Stimulated activated CD8-positive, alpha-beta memory T cell treated with anti-CD3 and anti-CD28 coated beads, Interleukin-4, amount 100 ng/mL, for 4 hours (primary cell): ENCODE measurements at regions not wholly inside any gene's neighbourhood (a gene's known extent, or its start where the extent isn't known, plus 50 kb on each side); places are given as distances from the start of the nearest gene placed in this dataset.
"Not testable (repeated sequence)": the region's sequence is repeated elsewhere in the genome, so short reads cannot be mapped to it uniquely, and the experiment has no call there.

Source experiments
- DNase-seq, 2 donors: peaks; one replicate each; pipeline ENCODE4 v3.0.0-alpha.2; 2020; ENCODE audit warnings: low read depth in 2 of 2, low spot score in 1 of 2

GRCh38 chr20:51927970-51928369 lies 125.6 kb upstream of the SALL4 start:
- not testable (repeated sequence) for DNase-seq

- DNase-seq = no peak
Measured at GRCh38 chr20:51926670-51927305, 124.5 kb upstream of the SALL4 start.

GRCh38 chr20:51924509-51924908 lies 122.2 kb upstream of the SALL4 start:
- no peak for DNase-seq

DNA sequence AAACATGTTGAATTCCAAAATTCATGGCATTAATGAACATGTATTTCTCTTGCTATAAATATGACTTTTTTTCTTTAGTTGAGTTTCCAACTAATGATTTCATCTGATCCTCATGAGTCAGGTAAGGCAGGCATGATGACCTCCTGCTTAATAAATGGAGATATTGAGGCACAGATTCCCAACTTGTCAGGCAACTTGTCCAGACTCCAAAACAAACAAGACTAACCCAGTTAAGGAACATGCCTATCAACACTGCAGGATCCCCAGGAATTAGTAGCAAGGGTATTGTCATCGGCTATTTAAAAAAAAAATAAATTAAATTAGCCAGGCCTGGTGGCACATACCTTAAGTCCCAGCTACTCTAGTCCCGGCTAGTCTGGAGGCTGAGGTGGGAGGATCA lies 121.3 kb upstream of the SALL4 start:
- DNase-seq = no peak

DNA sequence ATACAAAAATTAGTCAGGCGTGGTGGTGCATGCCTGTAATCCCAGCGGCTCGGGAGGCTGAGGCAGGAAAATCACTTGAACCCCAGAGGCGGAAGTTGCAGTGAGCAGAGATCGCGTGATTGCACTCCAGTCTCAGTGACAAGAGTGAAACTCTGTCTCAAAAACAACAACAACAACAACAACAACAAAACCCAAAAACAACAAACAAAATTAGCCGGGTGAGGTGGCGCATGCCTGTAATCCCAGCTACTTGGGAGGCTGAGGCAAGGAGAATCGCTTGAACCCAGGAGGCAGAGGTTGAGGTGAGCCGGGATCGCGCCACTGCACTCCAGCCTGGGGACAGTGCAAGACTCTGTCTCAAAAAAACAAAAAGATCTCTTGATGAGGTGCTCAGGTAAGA lies 120.5 kb upstream of the SALL4 start:
- DNase-seq = not testable (repeated sequence)

- no peak for DNase-seq
Measured at GRCh38 chr20:51918561-51918960, 116.2 kb upstream of the SALL4 start.

DNA sequence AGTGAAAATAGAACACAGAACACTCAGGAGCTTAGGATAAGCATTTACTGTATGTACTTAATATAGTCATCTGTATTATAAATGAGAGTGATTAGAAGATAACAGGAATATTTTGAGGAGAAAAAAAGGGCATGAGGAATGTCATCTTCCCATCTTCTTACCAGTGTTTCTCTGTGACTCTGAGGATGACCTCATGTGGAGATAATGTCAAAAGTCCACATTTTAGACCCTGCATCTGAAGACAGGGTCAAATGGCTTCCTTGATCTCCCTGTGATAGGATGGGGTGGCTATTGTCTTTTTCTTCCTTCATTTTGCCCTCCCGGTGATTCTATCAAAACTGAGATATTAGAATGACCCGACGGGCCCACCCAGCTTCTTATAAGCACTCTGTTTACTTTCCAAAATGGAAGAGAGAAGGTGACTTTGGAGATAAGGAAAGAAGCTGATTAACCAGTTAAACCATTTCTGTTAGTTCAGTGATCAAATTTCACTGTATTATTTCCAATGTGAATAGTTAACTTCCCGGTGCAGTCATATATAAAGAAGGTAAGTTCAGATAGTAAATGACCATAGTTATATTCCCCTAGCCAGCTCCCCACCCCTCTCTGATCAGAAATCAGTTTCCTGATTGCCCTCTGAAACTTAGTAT lies 115.7 kb upstream of the SALL4 start:
- no peak for DNase-seq

GRCh38 chr20:51916244-51916643 lies 113.9 kb upstream of the SALL4 start:
- DNase-seq = no peak

DNA sequence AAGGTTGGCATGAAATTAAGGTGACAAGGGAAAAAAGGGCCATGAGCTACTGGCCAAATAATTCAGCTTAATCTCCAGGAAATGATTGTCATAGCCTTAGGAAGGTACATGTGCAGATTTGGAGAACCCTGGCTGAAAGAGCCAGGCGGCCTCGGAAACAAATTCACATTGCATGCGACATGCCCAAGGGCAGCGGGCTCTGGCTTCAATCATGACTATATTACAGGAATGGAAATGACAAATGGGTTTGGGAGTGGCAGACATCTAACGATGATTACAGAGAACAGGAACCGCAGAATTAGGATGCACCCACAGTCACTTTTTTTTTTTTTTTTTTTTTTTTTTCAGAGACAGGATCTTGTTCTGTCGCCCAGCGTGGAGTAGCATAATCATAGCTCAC lies 112.4 kb upstream of the SALL4 start:
- DNase-seq = no peak

- DNase-seq = no peak
Measured at GRCh38 chr20:51910321-51911050, 108.2 kb upstream of the SALL4 start.

DNA sequence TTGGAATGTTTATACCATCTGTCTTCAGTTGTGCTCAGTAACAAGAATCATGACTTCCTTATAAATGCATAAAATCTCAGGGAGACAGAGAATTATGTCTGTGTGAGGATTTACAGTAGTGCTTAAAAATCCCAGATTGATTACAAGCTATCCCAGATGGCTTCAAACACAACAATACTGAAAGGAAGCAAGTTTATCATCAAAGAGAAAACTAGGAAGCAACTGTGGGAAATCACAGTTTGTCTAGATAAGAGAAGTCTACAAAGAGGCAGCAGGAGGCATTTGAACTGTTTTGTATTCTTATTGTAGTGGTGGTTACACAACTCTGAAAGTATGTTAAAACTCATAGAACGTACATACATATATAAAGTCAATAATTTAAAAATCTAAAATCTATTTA lies 104.4 kb upstream of the SALL4 start:
- DNase-seq = no peak

- DNase-seq = no peak
Measured at GRCh38 chr20:51906049-51906448, 103.7 kb upstream of the SALL4 start.

GRCh38 chr20:51902933-51903332 lies 100.6 kb upstream of the SALL4 start:
- no peak for DNase-seq

GRCh38 chr20:51900443-51900842 lies 98.1 kb upstream of the SALL4 start:
- no peak for DNase-seq

GRCh38 chr20:51899674-51900073 lies 97.4 kb upstream of the SALL4 start:
- no peak for DNase-seq

DNA sequence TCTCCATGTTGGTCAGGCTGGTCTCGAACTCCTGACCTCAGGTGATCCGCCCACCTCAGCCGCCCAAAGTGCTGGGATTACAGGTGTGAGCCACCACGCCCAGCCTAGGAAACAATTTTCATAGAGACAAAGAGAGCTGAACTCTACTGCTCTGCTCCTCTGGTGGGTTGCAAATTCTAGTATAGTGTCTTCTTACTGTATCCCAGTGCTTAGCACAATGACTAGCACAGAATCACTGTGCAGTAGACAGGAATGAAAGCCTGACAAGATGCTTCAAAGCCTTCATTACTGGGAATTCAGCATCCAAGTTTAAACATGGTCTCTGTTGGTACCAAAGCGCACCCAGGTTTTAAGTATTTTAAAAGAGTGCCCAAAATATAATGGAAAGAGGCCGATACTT lies 96.5 kb upstream of the SALL4 start:
- no peak for DNase-seq

- no peak for DNase-seq
Measured at GRCh38 chr20:51894619-51895018, 92.3 kb upstream of the SALL4 start.

DNA sequence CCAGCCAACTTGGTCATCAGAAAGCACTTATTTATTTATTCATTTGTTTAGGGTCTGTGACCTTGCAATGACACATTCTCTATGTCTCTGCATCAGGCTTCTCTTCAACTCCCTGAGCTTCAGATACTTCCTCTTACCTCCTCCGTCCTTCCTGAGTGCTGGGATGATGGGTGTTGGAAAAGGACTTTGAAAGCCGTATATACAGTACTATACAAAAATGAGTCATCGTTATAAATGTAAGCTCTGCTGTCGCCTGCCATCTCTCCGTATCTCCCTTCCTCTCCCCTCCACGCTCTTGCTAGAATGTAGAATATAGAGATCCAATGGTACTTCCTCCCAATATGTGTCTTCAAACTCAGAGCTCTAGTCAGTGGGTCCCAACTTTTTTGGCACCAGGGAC lies 91.9 kb upstream of the SALL4 start:
- DNase-seq = no peak

GRCh38 chr20:51893723-51894122 lies 91.4 kb upstream of the SALL4 start:
- no peak for DNase-seq

- no peak for DNase-seq
Measured at GRCh38 chr20:51890003-51890402, 87.7 kb upstream of the SALL4 start.

DNA sequence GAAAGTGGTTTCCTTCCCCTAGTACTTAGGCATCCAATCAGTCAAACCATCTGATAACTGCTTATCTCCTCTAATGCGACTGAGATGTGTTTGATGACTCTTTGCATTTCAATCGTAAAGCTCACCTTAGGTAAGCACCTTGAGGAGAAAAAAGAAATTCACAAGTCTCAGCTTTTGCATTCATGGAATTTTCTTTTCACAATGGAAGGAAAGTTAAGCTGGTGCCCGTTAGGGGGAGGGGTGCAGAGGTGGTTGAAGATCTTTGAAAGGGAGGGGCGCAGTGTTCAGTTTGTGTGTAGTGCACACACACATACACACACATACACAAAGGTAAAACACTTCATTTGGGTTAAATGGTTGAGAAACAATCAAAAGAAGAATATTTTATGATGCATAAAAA lies 87.1 kb upstream of the SALL4 start:
- DNase-seq = no peak

- DNase-seq = no peak
Measured at GRCh38 chr20:51888291-51888690, 86.0 kb upstream of the SALL4 start.
